HEK293 (cell line): ENCODE measurements at regions not wholly inside any gene's neighbourhood (a gene's known extent, or its start where the extent isn't known, plus 50 kb on each side); places are given as distances from the start of the nearest gene placed in this dataset.

Experiments used
- CTCF ChIP-seq: fragments of 450-650 bp; formaldehyde crosslinking; IDR thresholded peaks from 2 replicates; pipeline ENCODE4 v1.5.1; 2016; ENCODE audit warnings: missing biosample characterization, missing genetic modification characterization
- KLF7 ChIP-seq: fragments of 450-650 bp; formaldehyde crosslinking; IDR thresholded peaks from 2 replicates; pipeline ENCODE4 v1.5.1; 2016; ENCODE audit warnings: missing biosample characterization, missing genetic modification characterization, borderline replicate concordance
- PATZ1 ChIP-seq: fragments of 450-650 bp; formaldehyde crosslinking; IDR thresholded peaks from 2 replicates; pipeline ENCODE4 v1.5.1; 2016; ENCODE audit warnings: missing biosample characterization, missing genetic modification characterization
- ZNF223 ChIP-seq: fragments of 450-650 bp; formaldehyde crosslinking; IDR thresholded peaks from 2 replicates; pipeline ENCODE4 v1.5.1; 2016; ENCODE audit warnings: missing biosample characterization, missing genetic modification characterization
- ZNF292 ChIP-seq: fragments of 450-650 bp; formaldehyde crosslinking; IDR thresholded peaks from 2 replicates; pipeline ENCODE4 v1.5.1; 2016; ENCODE audit warnings: low read depth, missing biosample characterization, missing genetic modification characterization, borderline replicate concordance
- ZNF549 ChIP-seq: fragments of 450-650 bp; IDR thresholded peaks from 2 replicates; pipeline ENCODE4 v1.5.1; 2018; ENCODE audit warnings: missing biosample characterization, missing genetic modification characterization, mild to moderate bottlenecking, inconsistent platforms, moderate library complexity
- ZNF561 ChIP-seq: fragments of 450-650 bp; IDR thresholded peaks from 2 replicates; pipeline ENCODE4 v1.5.1; 2018; ENCODE audit warnings: missing biosample characterization, missing genetic modification characterization, borderline replicate concordance
- TF ChIP-seq, protein P1 (sequence below): fragments of 450-650 bp; formaldehyde crosslinking; IDR thresholded peaks from 2 replicates; pipeline ENCODE4 v1.5.1; 2016; ENCODE audit warnings: missing biosample characterization, missing genetic modification characterization
- TF ChIP-seq, protein P2 (sequence below): fragments of 450-650 bp; formaldehyde crosslinking; IDR thresholded peaks from 2 replicates; pipeline ENCODE4 v1.5.1; 2016; ENCODE audit warnings: missing biosample characterization, missing genetic modification characterization

DNA sequence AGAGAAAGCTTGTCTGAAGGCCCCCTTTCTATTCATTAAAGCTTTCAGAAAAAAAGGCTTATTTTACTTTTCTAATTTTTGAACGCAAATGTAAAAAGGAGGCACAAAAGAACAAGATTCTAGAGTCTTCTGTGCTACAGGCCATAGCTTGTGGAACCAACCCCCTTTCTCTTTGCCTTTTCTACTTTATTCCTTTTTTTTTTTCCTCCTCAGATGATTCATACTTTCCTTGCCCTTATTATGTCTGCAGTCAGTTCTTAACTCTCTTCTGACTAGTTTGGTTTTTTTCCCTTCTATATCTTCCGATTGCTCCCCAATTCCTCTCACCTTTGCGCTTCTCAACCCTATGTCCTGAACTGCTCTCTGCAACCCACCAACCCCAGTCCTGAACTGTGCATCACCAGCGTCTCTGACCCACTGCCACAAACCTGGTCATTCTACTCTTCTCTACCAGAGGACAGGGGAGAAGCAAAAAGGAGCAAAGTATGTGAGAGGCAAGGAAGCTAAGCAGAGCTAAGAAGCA, 56.9 kb upstream of the WIPF1 start:
- TF ChIP-seq, protein P1, sequence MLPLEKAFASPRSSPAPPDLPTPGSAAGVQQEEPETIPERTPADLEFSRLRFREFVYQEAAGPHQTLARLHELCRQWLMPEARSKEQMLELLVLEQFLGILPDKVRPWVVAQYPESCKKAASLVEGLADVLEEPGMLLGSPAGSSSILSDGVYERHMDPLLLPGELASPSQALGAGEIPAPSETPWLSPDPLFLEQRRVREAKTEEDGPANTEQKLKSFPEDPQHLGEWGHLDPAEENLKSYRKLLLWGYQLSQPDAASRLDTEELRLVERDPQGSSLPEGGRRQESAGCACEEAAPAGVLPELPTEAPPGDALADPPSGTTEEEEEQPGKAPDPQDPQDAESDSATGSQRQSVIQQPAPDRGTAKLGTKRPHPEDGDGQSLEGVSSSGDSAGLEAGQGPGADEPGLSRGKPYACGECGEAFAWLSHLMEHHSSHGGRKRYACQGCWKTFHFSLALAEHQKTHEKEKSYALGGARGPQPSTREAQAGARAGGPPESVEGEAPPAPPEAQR (tag by site-specific recombination), result no peak
- TF ChIP-seq ZNF549 (tag by site-specific recombination), result no peak
- no peak for TF ChIP-seq CTCF (tag by site-specific recombination)
- TF ChIP-seq PATZ1 (tag by site-specific recombination), result no peak
- no peak for TF ChIP-seq ZNF561 (tag by site-specific recombination)
- no peak for TF ChIP-seq ZNF292
- no peak for TF ChIP-seq ZNF223 (tag by site-specific recombination)
- TF ChIP-seq KLF7 (tag by site-specific recombination), result no peak
- TF ChIP-seq, protein P2, sequence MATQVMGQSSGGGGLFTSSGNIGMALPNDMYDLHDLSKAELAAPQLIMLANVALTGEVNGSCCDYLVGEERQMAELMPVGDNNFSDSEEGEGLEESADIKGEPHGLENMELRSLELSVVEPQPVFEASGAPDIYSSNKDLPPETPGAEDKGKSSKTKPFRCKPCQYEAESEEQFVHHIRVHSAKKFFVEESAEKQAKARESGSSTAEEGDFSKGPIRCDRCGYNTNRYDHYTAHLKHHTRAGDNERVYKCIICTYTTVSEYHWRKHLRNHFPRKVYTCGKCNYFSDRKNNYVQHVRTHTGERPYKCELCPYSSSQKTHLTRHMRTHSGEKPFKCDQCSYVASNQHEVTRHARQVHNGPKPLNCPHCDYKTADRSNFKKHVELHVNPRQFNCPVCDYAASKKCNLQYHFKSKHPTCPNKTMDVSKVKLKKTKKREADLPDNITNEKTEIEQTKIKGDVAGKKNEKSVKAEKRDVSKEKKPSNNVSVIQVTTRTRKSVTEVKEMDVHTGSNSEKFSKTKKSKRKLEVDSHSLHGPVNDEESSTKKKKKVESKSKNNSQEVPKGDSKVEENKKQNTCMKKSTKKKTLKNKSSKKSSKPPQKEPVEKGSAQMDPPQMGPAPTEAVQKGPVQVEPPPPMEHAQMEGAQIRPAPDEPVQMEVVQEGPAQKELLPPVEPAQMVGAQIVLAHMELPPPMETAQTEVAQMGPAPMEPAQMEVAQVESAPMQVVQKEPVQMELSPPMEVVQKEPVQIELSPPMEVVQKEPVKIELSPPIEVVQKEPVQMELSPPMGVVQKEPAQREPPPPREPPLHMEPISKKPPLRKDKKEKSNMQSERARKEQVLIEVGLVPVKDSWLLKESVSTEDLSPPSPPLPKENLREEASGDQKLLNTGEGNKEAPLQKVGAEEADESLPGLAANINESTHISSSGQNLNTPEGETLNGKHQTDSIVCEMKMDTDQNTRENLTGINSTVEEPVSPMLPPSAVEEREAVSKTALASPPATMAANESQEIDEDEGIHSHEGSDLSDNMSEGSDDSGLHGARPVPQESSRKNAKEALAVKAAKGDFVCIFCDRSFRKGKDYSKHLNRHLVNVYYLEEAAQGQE (tag by site-specific recombination), result no peak
